PC-3 (cell line): ENCODE measurements at regions not wholly inside any gene's neighbourhood (a gene's known extent, or its start where the extent isn't known, plus 50 kb on each side); places are given as distances from the start of the nearest gene placed in this dataset.

Experiments
- EZH2 ChIP-seq: fragments of 300-600 bp; sonication (generic); IDR thresholded peaks from one replicate; pipeline ENCODE4 v1.6.1; 2017; ENCODE audit warnings: antibody characterized with exemption, mild to moderate bottlenecking, low read length; ENCODE audit not compliant: unreplicated experiment
- EZH2phosphoT487 ChIP-seq: fragments of 300-600 bp; sonication (generic); IDR thresholded peaks from 2 replicates; pipeline ENCODE4 v1.6.1; 2018; ENCODE audit warnings: mild to moderate bottlenecking, antibody characterized with exemption, low read length, borderline replicate concordance
- TF ChIP-seq, protein P1 (sequence below): fragments of 300-600 bp; sonication (generic); conservative IDR thresholded peaks from 2 replicates; pipeline ENCODE4 v1.5.1; 2017; ENCODE audit warnings: antibody characterized with exemption, low read depth, mild to moderate bottlenecking, low read length

DNA sequence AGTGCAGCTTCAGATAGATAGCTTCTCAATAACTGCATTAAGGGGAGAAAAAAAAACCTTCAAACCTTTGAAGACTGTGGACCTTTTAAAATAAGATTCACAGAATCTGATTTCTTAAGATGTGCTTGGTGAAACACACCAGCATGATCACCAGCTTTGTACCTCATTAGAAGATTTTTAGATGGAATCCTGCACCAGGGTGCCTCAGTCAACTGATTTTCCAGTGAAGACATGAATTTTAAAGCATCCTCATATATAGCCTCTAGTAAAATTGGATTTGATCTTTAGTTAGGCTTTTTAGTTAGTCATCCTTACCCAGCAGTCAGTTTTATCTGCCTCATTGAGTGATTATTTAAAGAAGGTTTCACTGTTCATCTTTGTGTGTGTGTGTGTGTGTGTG is 208.6 kb upstream of the DEPDC1 start:
- TF ChIP-seq EZH2 (no peak), EZH2phosphoT487 (no peak)
- TF ChIP-seq, protein P1, sequence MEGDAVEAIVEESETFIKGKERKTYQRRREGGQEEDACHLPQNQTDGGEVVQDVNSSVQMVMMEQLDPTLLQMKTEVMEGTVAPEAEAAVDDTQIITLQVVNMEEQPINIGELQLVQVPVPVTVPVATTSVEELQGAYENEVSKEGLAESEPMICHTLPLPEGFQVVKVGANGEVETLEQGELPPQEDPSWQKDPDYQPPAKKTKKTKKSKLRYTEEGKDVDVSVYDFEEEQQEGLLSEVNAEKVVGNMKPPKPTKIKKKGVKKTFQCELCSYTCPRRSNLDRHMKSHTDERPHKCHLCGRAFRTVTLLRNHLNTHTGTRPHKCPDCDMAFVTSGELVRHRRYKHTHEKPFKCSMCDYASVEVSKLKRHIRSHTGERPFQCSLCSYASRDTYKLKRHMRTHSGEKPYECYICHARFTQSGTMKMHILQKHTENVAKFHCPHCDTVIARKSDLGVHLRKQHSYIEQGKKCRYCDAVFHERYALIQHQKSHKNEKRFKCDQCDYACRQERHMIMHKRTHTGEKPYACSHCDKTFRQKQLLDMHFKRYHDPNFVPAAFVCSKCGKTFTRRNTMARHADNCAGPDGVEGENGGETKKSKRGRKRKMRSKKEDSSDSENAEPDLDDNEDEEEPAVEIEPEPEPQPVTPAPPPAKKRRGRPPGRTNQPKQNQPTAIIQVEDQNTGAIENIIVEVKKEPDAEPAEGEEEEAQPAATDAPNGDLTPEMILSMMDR: no peak
